ENCODE measurements at regions not wholly inside any gene's neighbourhood (a gene's known extent, or its start where the extent isn't known, plus 50 kb on each side); places are given as distances from the start of the nearest gene placed in this dataset.

GRCh38 chrX:13372203-13372980, 52.5 kb upstream of the ATXN3L start:
- TF ChIP-seq POLR2A (IDR thresholded peaks at IDR 0.05), result no peak
- TF ChIP-seq CTCF (IDR thresholded peaks at IDR 0.05), result no peak
- TF ChIP-seq EP300 (IDR thresholded peaks at IDR 0.05), result no peak
